T1000 (cell line): ENCODE measurements at regions not wholly inside any gene's neighbourhood (a gene's known extent, or its start where the extent isn't known, plus 50 kb on each side); places are given as distances from the start of the nearest gene placed in this dataset.
A peak's percentile ranks its signal among the peaks of the same experiment; 100 is the strongest.

Experiments used
- DNase-seq: peaks from one replicate; lab custom pipeline; 2025; ENCODE audit warnings: mixed read lengths; lab: John Stamatoyannopoulos, UW

DNA sequence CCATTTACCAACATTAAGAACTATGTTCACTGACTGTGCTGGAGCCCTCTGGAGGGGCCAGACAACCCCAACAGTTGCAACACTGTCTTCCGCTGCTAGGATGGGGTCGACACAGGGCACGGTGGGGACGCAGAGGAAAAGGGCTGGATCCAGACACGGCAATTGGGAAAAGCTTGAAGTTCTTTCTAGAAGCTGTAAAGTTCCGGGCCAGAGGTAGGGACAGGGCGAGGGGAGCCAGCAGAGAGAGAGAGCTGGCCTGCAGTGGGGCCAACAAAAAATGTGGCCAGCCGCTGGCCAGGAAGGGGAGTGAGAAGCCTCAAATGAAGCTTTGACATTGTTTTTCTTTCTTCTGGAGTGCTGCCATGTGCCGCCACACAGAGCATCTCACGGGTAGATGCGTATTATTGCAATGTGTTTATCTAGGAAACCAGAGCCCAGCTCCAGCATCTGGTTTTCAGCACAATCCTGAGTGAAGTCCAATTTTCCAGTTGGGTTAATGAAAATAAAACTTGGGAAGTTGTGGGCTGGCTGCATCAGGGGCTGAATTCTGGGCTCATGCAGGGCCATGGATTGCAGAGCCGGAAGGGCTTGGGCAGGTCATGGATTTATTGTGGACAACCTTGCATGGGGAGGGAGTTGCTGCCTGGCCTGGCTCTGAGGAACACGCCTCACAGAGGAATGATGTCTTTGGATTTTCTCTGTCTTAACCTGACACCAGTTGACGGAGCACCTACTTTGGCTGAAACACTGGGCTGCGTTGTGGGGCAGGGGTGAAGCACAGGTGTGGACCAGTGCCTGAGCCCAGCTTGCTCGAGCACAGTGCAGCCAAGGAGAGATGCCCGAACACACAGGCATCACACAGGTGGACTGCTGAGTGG, 67.6 kb upstream of the AMPD3 start:
- DNase-seq: no peak

GRCh38 chr11:10388101-10388500, 67.0 kb upstream of the AMPD3 start:
- DNase-seq: no peak

DNA sequence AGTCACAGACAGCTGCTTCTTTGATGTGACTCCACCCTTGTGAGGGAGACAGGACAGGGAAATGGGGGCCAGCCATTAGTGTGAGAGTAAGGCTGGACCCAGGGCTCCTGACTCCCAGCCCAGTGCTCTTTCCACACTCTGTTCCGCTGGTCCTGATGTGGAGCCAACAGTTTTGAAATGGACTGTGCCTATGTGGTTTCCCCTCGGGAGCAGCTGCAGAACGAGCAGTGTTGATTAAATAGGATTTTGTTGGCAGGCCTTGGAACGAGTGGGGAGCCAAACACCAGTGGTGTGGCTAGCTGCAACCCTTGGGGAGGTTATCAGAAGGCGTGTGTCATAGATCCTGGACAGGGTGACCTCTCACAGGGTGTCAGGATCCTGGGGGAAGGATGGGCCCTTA, 66.5 kb upstream of the AMPD3 start:
- no peak for DNase-seq

- no peak for DNase-seq
Observed at GRCh38 chr11:10390375-10390774, 64.7 kb upstream of the AMPD3 start.

- DNase-seq: peak; percentile 20
Observed at GRCh38 chr11:10392095-10393079, 62.7 kb upstream of the AMPD3 start.

GRCh38 chr11:10394229-10395101, 60.6 kb upstream of the AMPD3 start:
- peak; percentile 77 for DNase-seq

GRCh38 chr11:10395166-10395897, 59.7 kb upstream of the AMPD3 start:
- no peak for DNase-seq

DNA sequence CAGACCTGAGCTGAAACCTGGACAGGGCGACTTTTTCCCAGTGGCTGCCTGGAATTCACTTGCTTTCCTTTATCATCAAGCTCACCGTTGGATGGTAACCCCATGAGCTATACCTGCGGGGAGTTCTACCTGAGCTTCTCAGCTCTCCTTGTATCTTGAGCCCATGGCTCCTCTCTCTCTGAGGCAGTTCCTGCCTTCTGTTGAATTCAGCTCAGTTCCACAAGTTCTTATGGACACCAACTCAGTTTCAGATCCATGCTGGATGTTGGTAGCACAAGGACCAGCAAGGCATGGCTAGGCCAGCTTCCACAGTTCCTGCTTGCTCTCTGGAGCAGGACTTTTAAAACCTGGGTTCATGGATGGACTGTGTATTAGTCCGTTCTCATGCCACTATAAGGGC, 58.3 kb upstream of the AMPD3 start:
- DNase-seq: no peak

DNA sequence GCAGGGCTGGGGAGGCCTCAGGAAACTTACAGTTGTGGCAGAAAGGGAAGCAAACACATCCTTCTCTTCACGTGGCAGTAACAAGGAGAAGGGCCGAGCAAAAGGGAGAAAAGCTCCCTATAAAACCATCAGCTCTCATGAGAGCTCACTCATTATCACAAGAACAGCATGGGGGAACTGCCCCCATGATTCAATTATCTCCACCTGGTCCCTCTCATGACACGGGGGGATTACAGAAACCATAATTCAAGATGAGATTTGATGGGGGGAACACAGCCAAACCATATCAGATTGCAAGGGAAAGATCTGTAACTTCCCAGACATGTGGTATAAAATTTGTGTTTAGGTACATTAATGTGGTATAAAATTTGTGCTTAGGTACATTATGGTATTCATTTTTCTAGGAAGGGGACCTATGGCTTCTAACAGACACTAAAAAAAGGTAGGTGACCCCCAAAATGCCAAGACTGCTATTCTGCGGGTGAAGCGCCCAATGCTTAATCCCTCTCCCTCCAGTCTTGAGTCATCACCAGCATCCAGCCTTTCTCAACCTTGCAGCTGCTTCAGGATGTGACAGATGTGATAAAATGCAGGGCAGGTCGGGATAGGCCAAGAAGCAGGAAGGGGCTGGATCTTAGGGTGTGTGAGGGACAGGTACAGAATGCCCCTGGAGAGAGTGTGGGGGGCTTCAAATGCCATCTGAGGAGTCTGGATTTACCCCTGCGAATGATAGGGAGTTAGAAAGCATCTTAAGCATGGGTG, 57.7 kb upstream of the AMPD3 start:
- DNase-seq: peak; percentile 8

GRCh38 chr11:10398525-10398924, 56.5 kb upstream of the AMPD3 start:
- no peak for DNase-seq

DNA sequence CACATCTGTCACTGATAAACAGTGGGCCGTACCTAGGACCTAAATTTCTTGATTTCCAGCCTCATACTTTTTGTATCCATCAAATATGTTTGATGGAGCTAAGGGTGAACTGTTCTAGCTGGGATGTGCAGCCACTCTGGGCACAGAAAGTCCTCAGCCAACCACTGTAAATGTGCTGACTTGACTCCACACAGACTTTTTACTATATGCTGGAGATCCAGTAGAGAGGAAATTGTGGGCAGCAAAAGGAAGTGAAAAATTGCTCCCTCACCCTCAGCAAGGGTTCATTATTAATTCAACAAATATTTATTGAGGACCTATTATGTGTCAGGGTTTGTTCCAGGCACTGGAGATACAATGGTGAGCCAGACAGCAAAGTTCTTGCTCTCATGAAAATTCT, 54.2 kb upstream of the AMPD3 start:
- no peak for DNase-seq

- no peak for DNase-seq
Observed at GRCh38 chr11:10401256-10401655, 53.8 kb upstream of the AMPD3 start.

GRCh38 chr11:10401696-10402392, 53.2 kb upstream of the AMPD3 start:
- DNase-seq: no peak
